GM18499 (cell line): ENCODE measurements at regions not wholly inside any gene's neighbourhood (a gene's known extent, or its start where the extent isn't known, plus 50 kb on each side); places are given as distances from the start of the nearest gene placed in this dataset.
"Not testable (repeated sequence)": the region's sequence is repeated elsewhere in the genome, so short reads cannot be mapped to it uniquely, and the experiment has no call there.

Experiments
- ATAC-seq: cut with Tn5 transposase; IDR thresholded peaks from one replicate; pipeline ENCODE4 v1.9.1; 2021; ENCODE audit warnings: moderate number of reproducible peaks; ENCODE audit not compliant: insufficient read depth, unreplicated experiment

DNA sequence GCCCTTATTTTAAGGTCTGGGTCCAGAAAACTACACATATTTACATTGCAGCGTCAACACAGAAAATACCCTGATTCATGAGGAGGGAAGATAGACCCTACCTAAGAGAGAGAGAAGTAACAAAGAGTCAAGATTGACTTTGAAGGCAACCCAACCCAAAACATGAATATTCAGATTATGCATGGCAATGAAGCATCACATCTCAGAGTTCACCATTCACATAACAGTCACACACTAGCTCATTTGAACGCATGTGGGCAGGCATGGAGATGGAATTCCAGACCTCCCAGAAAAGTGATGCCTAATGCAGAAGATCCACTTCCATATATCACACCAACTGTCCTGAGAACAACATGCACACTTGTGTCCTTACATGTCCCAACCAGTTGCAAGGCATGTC, 190.1 kb upstream of the ITGA1 start:
- ATAC-seq: no peak

DNA sequence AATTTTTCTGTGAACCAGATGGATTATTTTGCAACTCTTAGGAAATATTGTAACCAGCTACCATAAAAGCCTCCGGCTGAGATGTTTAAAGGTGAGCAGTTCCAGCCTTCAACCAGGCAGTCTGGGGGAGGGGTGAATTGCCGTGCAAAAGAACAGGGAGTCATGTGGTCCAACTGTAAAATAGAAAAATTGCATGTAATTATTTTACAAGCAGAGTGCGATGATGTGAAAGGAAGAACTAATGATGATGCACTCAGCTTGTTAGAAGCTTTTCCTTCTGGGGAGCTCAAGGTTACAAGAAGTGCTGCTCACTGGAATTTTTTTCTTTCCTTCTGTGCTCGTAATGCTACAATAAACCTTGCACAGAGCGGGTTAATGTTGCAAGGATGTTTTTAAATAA, 188.7 kb upstream of the ITGA1 start:
- no peak for ATAC-seq

- ATAC-seq: no peak
Measured at GRCh38 chr5:52603778-52604554, 183.8 kb upstream of the ITGA1 start.

DNA sequence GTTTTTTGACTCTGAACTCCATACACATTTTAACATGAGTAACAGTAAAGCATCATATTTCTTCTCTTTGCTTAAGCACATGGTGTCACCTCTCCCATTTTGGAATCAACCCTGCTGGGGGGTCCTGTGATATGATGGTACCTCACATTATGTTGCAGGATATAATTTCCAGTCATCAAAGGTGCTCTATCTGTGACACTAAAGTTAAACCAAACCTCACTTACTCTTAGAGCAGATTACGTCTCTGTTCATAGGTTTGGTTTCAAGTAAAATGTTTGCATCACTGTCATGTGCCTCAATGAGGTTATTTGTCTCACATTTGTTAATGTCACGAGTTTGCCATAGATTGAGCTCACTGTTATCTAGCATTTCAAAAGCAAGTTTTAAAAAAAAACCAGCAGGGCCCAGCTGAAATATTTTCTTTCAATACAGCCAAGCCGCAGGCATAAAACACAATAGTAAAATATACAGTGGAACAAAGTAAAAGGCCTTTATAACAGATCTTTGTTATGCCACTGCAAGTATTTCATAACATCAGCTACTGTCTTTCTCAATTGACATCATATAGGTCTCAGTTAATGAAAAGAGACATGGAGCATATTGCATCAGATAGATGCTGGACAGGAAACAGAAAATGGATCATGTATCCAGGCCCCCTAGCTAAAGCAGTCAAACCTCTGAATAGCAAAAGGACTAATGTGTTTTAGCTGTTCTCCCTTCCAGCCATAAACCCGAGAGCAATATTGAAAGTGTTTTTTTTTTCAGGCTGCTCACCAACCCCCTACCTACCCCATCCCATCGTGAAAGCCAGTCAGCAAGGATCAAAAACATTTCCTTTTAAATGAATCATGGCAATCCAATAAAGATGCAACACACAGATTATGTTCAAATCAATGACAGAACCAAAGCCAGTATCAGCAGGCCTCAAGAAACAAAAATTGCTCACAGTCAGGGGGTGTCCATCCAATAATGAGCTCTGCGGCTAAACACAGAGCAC, 182.1 kb upstream of the ITGA1 start:
- no peak for ATAC-seq

GRCh38 chr5:52607227-52607824, 180.4 kb upstream of the ITGA1 start:
- ATAC-seq: no peak

DNA sequence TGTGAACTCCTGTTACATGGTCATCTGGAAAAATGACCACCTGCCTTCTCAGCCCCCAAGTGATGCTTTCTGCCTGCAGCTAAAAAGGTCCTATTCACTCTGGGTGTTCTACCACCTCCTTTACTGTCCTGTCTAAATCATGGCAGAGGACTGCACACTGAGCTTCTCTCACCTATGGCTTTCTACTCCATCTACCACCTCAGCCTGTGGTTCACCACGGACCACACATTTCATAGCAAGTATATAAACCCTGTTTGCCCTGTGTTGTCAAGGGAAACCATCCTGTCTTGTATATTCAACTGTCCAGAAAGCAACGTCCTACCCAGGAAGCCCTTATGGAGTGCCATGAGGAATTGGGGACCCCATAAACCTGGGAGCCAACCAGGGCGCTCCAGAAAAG, 167.4 kb upstream of the ITGA1 start:
- ATAC-seq: no peak

- ATAC-seq: no peak
Measured at GRCh38 chr5:52623291-52623690, 164.4 kb upstream of the ITGA1 start.

GRCh38 chr5:52624291-52624690, 163.4 kb upstream of the ITGA1 start:
- no peak for ATAC-seq

DNA sequence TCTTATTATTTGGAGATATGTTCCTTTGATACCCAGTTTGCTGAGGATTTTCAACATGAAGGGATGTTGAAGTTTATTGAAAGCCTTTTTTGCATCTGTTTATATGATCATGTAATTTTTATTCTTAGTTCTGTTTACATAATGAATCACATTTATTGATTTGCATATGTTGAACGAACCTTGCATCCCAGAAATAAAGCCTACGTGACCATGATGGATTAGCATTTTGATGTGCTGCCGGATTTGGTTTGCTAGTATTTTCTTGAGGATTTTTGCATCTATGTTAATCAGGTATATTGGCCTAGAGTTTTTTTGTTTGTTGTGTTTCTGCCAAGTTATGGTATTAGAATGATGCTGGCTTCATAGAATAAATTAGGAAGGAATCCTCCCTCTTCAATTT, 161.4 kb upstream of the ITGA1 start:
- no peak for ATAC-seq

GRCh38 chr5:52627740-52628139, 160.0 kb upstream of the ITGA1 start:
- ATAC-seq: no peak

GRCh38 chr5:52632281-52632680, 155.4 kb upstream of the ITGA1 start:
- ATAC-seq: no peak

- not testable (repeated sequence) for ATAC-seq
Measured at GRCh38 chr5:52634171-52634570, 153.5 kb upstream of the ITGA1 start.

- no peak for ATAC-seq
Measured at GRCh38 chr5:52638732-52639131, 149.0 kb upstream of the ITGA1 start.

- no peak for ATAC-seq
Measured at GRCh38 chr5:52648726-52649125, 139.0 kb upstream of the ITGA1 start.

GRCh38 chr5:52655163-52655562, 132.6 kb upstream of the ITGA1 start:
- ATAC-seq: no peak

GRCh38 chr5:52656569-52657246, 131.0 kb upstream of the ITGA1 start:
- no peak for ATAC-seq

DNA sequence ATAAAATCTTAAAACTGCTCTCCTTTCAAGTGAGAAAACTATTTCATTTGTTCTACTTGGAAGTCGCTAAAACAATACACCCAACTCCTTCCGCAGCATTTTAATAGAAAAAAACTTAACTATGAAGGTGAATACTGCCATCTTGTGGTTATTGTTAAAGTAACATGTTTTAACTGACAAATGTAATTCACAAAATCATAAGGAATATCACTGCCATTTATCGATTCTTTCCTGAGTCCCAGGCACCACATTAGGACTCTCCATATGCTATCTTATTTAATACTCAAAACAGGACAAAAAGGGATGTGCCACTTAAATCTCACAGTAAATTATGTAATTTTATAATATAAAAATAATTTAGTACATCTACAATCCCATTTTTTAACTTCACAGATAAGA, 130.5 kb upstream of the ITGA1 start:
- ATAC-seq: no peak

- no peak for ATAC-seq
Measured at GRCh38 chr5:52658246-52658645, 129.5 kb upstream of the ITGA1 start.

DNA sequence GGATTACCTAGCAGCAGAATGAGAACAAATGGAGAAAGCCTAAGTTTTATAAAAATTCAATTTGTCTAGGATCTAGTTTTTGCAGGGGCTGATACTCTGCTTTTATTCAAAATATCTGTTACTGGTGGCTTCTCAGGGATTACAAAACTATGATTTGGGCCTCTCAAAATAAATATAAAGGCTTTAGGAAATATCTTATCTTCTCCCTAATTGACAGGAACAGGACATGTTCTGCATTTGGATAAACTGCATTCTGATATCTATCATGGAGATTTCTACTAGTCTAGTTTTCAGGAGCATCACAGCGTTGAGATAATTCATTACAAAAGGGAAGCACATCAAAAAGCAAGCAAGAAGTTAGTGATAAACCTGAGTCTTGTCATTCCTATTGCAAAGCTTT, 127.1 kb upstream of the ITGA1 start:
- no peak for ATAC-seq

DNA sequence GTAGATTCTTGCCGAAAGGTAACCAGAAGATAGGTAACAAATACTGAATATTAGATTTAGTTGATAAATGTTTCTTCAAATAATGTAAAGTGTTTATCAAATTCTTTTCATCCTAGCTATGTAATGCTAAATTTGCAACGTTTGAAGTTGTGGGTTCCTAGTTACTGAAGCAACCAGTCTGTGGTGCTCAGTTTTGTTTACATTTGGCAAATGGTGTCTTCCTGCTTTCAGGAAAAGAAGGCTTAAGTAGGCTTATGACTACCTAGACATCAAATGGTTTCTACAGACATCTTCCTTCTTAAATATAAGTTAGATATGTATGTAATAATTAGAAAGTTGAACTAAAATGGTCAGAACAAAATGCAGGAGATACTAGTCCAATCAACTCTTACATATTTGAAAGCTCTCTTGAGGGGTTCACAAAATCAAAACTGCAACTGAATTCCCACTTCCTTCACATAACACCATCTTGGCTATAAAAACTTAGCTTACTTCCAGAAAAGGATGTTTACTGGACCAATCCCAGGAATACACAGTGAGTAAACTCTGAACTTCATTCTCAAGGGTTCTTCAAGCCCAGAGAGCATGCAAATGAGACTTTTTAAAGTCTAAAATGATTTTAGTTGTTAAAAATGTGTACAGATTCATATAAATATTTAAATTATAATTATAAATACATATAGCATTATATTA, 125.7 kb upstream of the ITGA1 start:
- ATAC-seq: no peak
